Activated CD8-positive, alpha-beta memory T cell treated with anti-CD3 and anti-CD28 coated beads, Interleukin-2, amount 50 U/mL, for 4 hours (primary cell): ENCODE measurements at regions not wholly inside any gene's neighbourhood (a gene's known extent, or its start where the extent isn't known, plus 50 kb on each side); places are given as distances from the start of the nearest gene placed in this dataset.

Source experiments
- DNase-seq: peaks from one replicate; pipeline ENCODE4 v3.0.0-alpha.2; 2020

DNA sequence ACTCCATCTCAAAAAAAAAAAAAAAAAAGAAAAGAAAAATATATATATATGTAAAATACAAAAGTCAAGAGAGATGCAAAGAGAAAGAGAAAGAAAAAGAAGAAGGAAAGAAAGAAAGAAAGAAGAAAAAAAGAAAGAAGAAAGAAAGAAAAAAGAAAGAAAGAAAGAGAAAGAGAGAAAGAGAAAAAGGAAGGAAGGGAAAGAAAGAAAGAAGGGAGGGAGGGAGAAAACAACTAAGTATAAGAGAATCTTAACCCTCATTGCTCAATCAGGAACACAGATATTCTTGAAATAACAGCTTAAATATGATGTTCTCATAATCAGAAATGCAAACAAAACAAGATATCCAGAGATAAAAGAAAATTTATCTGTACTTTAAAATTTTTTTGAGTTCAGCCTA, 54.4 kb upstream of the MARCKS start:
- DNase-seq = no peak

GRCh38 chr6:113805173-113805790, 51.9 kb upstream of the MARCKS start:
- DNase-seq = no peak

DNA sequence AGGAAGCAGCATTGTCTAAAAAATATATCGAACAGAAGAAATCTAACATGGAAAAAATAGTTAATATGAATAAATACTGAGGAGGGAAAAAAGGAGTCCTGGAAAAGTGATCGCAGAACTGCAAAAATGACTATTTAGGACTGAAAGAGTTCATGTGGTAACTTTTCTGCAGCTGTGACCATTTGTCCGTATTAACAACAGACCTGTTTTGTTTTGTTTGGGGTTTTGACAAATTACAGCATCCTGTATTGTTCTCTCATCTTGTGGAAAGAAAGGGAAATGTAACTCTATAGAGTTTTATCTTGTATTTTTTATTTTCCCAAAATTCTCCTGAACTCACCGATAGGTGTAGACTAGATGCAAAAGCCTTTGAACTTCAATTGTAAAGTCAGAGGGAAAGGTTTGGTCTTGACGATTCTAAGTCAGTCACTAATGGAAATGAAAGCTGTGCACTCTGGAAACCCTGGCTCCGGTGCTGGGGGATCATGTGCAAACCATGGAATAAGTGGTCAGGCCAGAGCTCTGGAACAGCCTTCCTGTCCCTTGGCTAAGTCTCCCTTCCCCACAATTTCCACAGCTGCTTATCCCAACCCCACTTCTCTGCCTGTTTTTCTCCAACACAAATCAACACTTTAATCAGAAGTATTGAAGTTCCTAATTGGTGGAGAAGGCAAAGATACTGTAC, 51.2 kb upstream of the MARCKS start:
- DNase-seq = no peak
